ENCODE measurements at regions not wholly inside any gene's neighbourhood (a gene's known extent, or its start where the extent isn't known, plus 50 kb on each side); places are given as distances from the start of the nearest gene placed in this dataset.

DNA sequence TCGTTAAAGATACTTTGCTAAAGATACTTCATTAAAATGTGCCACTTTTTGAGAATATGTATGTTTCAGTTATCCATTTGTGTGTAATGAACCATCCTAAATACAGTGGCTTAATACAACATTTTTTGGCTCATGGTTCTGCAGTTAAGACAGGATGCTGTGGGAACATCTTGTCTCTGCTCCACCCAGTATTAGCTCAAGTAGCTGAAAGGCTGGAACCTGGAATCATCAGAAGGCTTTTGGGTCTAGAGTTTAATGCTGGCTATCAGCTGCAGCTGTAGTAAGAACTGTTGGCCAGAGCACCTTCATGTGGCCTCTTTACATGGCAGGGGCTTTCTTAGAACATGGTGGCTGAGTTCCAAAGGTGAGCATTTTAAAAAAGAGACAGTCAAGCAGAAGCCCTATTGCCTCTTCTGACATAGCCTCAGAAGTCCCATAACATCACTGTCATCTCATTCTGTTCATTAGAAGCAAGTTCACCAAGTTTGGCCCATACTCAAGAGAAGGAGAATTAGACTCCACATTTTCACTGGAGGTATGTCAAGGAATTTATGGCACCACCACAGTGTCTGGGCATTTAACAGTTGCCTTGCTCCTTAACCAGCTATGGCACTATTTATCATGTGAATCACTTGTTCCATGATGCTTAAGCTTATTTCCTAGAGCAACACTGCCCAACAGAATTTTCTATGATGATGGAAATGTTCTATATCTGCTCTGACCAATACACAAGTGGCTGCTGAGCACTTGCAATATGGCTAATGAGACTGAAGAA lies 70.4 kb upstream of the PDZRN3 start:
- Histone ChIP-seq H3K36me3 (ENCODE audit: control insufficient read depth, insufficient read depth, low read length) (no peaks in the 10 kb centered on the region), H3K4me3 (ENCODE audit: low read depth, low read length) (no peak overlapping the region), H3K4me1 (peaks cover 9% of the 10 kb centered on the region; the same call in 1 of the 2 replicates), H3K9me3 (no peaks in the 10 kb centered on the region), H3K27me3 (replicated peaks; ENCODE audit: control insufficient read depth, insufficient read depth, low read length) (no peaks in the 10 kb centered on the region)
- BruUV-seq (replicated peaks): no TSS peak
- no peak for DNase-seq
- ChIA-PET POLR2A (no interaction called here), CTCF (no interaction called here)
- intact Hi-C loops (cut with micrococcal nuclease; ENCODE audit: unreplicated experiment): no loop called here
- peaks cover 11% of the 10 kb centered on the region for H3K4me1 Mint-ChIP-seq (ENCODE audit: low read depth, unreplicated experiment)
- H3K9me3 Mint-ChIP-seq (ENCODE audit: unreplicated experiment): no peaks in the 10 kb centered on the region
- H3K4me3 Mint-ChIP-seq (ENCODE audit: unreplicated experiment): no peak overlapping the region
- no peak for TF ChIP-seq CTCF (IDR thresholded peaks at IDR 0.05; ENCODE audit: insufficient read depth in 1 of 2, low read depth in 1 of 2, low read length in 1 of 2, severe bottlenecking in 1 of 2, unreplicated experiment in 1 of 2)
- no peaks in the 10 kb centered on the region for H3K36me3 Mint-ChIP-seq (ENCODE audit: insufficient read depth, unreplicated experiment)
- H3K27me3 Mint-ChIP-seq (ENCODE audit: insufficient read depth, unreplicated experiment): no peaks in the 10 kb centered on the region
- H3K27ac Mint-ChIP-seq (ENCODE audit: unreplicated experiment): no peak overlapping the region

DNA sequence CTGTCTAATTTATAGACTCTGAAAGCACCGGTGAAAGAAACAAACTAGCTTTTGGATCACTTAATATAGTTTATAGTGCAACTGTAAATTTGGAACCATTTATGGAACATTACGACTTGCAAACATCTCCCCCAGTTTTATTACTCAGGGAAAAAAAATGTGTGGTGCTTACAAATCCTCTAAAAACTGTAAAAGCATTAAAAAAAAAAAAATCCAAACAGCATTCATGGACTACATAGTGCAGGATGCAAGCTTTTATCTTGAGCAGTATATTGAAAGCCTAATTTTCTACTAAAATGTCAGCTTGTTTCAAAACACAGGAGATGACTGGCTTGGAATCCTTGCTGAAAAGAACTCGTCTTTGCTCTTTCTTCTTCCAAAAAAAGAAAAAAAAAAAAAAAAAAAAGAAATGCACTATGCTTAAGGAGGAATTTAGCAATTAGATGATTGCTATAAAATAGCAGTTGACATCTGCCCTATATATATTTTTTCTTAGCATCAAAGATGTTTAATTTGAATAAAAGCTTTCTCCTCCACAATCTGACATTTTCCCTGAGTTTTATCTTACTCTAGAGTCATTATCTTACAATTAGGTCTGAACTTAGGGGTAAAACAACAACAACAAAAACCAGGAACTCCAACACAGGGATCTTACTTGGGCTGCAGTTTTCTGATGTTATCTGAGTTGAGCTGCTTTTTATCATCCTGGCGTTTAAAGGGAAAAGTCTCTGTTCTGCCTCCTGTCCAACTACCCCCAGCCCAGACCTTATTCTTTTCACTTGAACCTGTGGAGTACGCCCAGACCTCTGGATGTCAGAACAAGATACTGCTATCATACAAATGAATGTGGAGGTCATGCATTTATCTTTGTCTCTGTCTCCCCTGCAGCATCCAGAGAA lies 62.6 kb upstream of the PDZRN3 start:
- TF ChIP-seq CTCF (IDR thresholded peaks at IDR 0.05; ENCODE audit: insufficient read depth in 1 of 2, low read depth in 1 of 2, low read length in 1 of 2, severe bottlenecking in 1 of 2, unreplicated experiment in 1 of 2): no peak
- Mint-ChIP-seq H3K9me3 (ENCODE audit: unreplicated experiment) (no peaks in the 10 kb centered on the region), H3K36me3 (ENCODE audit: insufficient read depth, unreplicated experiment) (no peaks in the 10 kb centered on the region), H3K4me1 (ENCODE audit: low read depth, unreplicated experiment) (no peaks in the 10 kb centered on the region), H3K27ac (ENCODE audit: unreplicated experiment) (no peak overlapping the region), H3K27me3 (ENCODE audit: insufficient read depth, unreplicated experiment) (no peaks in the 10 kb centered on the region), H3K4me3 (ENCODE audit: unreplicated experiment) (no peak overlapping the region)
- ChIA-PET POLR2A (no interaction called here), CTCF (no interaction called here)
- BruUV-seq (replicated peaks): no TSS peak
- Histone ChIP-seq H3K36me3 (ENCODE audit: control insufficient read depth, insufficient read depth, low read length) (no peaks in the 10 kb centered on the region), H3K27me3 (replicated peaks; ENCODE audit: control insufficient read depth, insufficient read depth, low read length) (no peaks in the 10 kb centered on the region), H3K4me3 (ENCODE audit: low read depth, low read length) (no peak overlapping the region), H3K9me3 (no peaks in the 10 kb centered on the region), H3K4me1 (no peaks in the 10 kb centered on the region)
- intact Hi-C loops (cut with micrococcal nuclease; ENCODE audit: unreplicated experiment): no loop called here
- DNase-seq: no peak

DNA sequence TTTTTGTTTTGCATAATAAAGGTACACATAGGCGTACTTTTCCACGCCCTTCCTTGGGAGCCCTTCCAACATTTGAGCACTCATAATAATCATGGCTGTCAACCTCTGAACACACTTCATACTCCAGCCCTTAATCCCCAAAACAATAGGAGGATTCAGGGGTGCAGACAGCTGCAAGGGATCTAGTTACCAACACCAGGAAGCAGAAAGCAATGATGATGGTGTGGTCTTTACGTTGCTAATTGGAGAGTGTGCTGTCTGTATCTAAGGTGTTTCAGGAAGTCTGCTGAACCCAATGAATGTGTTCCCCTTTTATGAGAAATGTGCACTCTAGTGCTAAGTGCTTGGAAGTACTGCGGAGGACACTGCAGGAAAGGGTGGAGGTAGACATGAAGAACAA lies 60.3 kb upstream of the PDZRN3 start:
- no peak for TF ChIP-seq CTCF (IDR thresholded peaks at IDR 0.05; ENCODE audit: insufficient read depth in 1 of 2, low read depth in 1 of 2, low read length in 1 of 2, severe bottlenecking in 1 of 2, unreplicated experiment in 1 of 2)
- intact Hi-C loops (cut with micrococcal nuclease; ENCODE audit: unreplicated experiment): no loop called here
- Mint-ChIP-seq H3K36me3 (ENCODE audit: insufficient read depth, unreplicated experiment) (no peaks in the 10 kb centered on the region), H3K27me3 (ENCODE audit: insufficient read depth, unreplicated experiment) (no peaks in the 10 kb centered on the region), H3K4me3 (ENCODE audit: unreplicated experiment) (no peak overlapping the region), H3K27ac (ENCODE audit: unreplicated experiment) (no peak overlapping the region), H3K9me3 (ENCODE audit: unreplicated experiment) (no peaks in the 10 kb centered on the region), H3K4me1 (ENCODE audit: low read depth, unreplicated experiment) (no peaks in the 10 kb centered on the region)
- ChIA-PET CTCF (no interaction called here), POLR2A (no interaction called here)
- Histone ChIP-seq H3K4me1 (no peaks in the 10 kb centered on the region), H3K36me3 (ENCODE audit: control insufficient read depth, insufficient read depth, low read length) (no peaks in the 10 kb centered on the region), H3K4me3 (ENCODE audit: low read depth, low read length) (no peak overlapping the region), H3K27me3 (replicated peaks; ENCODE audit: control insufficient read depth, insufficient read depth, low read length) (no peaks in the 10 kb centered on the region), H3K9me3 (no peaks in the 10 kb centered on the region)
- no peak for DNase-seq
- no TSS peak for BruUV-seq (replicated peaks)

Measured in Caco-2 (cell line).